DND-41 (cell line): ENCODE measurements at regions not wholly inside any gene's neighbourhood (a gene's known extent, or its start where the extent isn't known, plus 50 kb on each side); places are given as distances from the start of the nearest gene placed in this dataset.

Experiments used
- CTCF ChIP-seq: IDR thresholded peaks from 2 replicates; pipeline ENCODE4 v1.5.1; 2012; ENCODE audit warnings: borderline replicate concordance, low read length, moderate library complexity, mild to moderate bottlenecking; ENCODE audit not compliant: poor library complexity, severe bottlenecking; ENCODE audit errors: extremely low read depth
- EZH2 ChIP-seq: IDR thresholded peaks from 3 replicates; pipeline ENCODE4 v1.6.1; 2012; ENCODE audit warnings: borderline replicate concordance, low read depth, mild to moderate bottlenecking, moderate library complexity, low read length, inconsistent platforms; ENCODE audit not compliant: severe bottlenecking

GRCh38 chr21:35686156-35686555 is 374.2 kb downstream of the SETD4 start:
- TF ChIP-seq CTCF, result no peak
- no peak for TF ChIP-seq EZH2
